ENCODE measurements at regions not wholly inside any gene's neighbourhood (a gene's known extent, or its start where the extent isn't known, plus 50 kb on each side); places are given as distances from the start of the nearest gene placed in this dataset.

DNA sequence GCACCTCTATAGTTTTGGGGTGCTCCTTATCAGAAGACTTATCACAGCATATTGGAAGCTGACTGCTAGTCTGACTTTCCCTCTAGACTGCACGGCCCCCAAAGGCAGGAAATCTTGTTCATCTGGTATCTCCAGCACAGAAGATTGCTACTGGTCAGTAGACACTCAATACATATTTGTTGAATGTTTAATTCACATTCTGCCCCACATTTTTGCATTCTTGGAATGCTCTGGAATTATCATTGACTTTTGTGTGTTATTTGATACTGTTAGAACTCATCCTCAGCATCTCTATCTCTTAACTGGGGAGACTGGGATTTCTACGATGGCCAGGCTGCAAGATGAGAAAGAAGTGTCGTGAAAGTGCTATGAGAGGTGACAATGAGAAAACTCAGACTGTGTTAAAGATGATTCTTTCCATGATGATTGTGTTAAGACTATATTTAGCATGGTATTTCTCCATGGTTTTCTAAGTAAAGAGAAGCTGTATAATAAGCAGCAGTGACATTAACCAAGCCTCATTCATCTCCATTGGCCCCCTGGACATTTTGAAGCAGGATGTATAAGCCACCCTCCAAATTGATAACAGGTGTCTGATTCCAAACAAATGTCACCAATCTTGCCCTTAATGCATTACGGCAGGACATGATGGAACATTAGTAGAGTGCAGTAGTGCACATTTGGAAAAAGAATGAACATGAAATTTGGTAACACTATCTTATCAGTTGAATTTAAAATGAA is 440.9 kb downstream of the RFC3 start:
- Mint-ChIP-seq H3K27ac (no peak overlapping the region), H3K36me3 (no peaks in the 10 kb centered on the region), H3K9me3 (peaks cover 17% of the 10 kb centered on the region), H3K27me3 (no peaks in the 10 kb centered on the region), H3K4me1 (ENCODE audit: unreplicated experiment) (peaks cover 6% of the 10 kb centered on the region), H3K4me3 (no peak overlapping the region)
- DNase-seq (ENCODE audit: extremely low spot score, unreplicated experiment), result no peak
- TF ChIP-seq, protein P1, sequence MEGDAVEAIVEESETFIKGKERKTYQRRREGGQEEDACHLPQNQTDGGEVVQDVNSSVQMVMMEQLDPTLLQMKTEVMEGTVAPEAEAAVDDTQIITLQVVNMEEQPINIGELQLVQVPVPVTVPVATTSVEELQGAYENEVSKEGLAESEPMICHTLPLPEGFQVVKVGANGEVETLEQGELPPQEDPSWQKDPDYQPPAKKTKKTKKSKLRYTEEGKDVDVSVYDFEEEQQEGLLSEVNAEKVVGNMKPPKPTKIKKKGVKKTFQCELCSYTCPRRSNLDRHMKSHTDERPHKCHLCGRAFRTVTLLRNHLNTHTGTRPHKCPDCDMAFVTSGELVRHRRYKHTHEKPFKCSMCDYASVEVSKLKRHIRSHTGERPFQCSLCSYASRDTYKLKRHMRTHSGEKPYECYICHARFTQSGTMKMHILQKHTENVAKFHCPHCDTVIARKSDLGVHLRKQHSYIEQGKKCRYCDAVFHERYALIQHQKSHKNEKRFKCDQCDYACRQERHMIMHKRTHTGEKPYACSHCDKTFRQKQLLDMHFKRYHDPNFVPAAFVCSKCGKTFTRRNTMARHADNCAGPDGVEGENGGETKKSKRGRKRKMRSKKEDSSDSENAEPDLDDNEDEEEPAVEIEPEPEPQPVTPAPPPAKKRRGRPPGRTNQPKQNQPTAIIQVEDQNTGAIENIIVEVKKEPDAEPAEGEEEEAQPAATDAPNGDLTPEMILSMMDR (conservative IDR thresholded peaks at IDR 0.05), result no peak

GRCh38 chr13:34263681-34264080 is 445.7 kb downstream of the RFC3 start:
- TF ChIP-seq, protein P1 (conservative IDR thresholded peaks at IDR 0.05), result no peak
- DNase-seq (ENCODE audit: extremely low spot score, unreplicated experiment), result no peak
- H3K27me3 Mint-ChIP-seq, result no peaks in the 10 kb centered on the region
- H3K27ac Mint-ChIP-seq, result no peak overlapping the region
- H3K4me1 Mint-ChIP-seq (ENCODE audit: unreplicated experiment), result peaks cover 2% of the 10 kb centered on the region
- H3K9me3 Mint-ChIP-seq, result peaks cover 1% of the 10 kb centered on the region
- no peak overlapping the region for H3K4me3 Mint-ChIP-seq
- H3K36me3 Mint-ChIP-seq, result no peaks in the 10 kb centered on the region

DNA sequence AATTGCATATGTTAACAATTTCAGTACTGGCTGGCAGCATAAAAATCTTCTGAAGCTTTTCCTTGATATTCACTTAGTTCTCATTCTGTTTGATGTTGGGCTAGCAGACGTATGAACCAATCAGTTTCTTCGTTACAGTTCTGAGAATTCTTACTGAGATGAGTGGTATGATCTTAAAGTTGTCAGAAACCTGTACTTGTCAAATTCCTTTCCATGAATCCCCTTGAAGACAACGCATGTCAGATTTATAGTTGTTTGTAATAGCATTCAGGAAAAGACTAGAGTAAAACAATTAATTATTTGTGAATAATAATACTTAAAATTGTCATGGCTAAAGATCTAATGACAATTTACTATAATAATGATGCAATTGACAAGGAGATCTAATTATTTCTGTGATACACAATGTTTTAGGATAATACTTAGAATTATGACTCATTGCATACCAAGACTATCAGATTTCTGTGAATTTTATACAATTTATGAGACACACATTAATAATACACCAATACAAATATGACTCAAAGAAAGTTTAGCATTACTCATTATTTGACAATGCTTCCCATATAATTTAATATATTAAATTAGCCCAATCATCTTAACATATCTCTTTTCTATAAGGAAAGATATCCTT is 447.2 kb downstream of the RFC3 start:
- Mint-ChIP-seq H3K27me3 (no peaks in the 10 kb centered on the region), H3K9me3 (no peaks in the 10 kb centered on the region), H3K4me1 (ENCODE audit: unreplicated experiment) (no peaks in the 10 kb centered on the region), H3K4me3 (no peak overlapping the region), H3K27ac (no peak overlapping the region), H3K36me3 (no peaks in the 10 kb centered on the region)
- TF ChIP-seq, protein P1 (conservative IDR thresholded peaks at IDR 0.05), result no peak
- DNase-seq (ENCODE audit: extremely low spot score, unreplicated experiment), result no peak

GRCh38 chr13:34276764-34277163 is 458.8 kb downstream of the RFC3 start:
- H3K27me3 Mint-ChIP-seq, result no peaks in the 10 kb centered on the region
- no peak overlapping the region for H3K27ac Mint-ChIP-seq
- H3K4me3 Mint-ChIP-seq, result no peak overlapping the region
- no peaks in the 10 kb centered on the region for H3K36me3 Mint-ChIP-seq
- TF ChIP-seq, protein P1 (conservative IDR thresholded peaks at IDR 0.05), result no peak
- no peaks in the 10 kb centered on the region for H3K9me3 Mint-ChIP-seq
- DNase-seq (ENCODE audit: extremely low spot score, unreplicated experiment), result no peak
- H3K4me1 Mint-ChIP-seq (ENCODE audit: unreplicated experiment), result no peaks in the 10 kb centered on the region

GRCh38 chr13:34277936-34278335 is 460.0 kb downstream of the RFC3 start:
- Mint-ChIP-seq H3K36me3 (no peaks in the 10 kb centered on the region), H3K27me3 (no peaks in the 10 kb centered on the region), H3K4me3 (no peak overlapping the region), H3K27ac (no peak overlapping the region), H3K9me3 (no peaks in the 10 kb centered on the region), H3K4me1 (ENCODE audit: unreplicated experiment) (no peaks in the 10 kb centered on the region)
- DNase-seq (ENCODE audit: extremely low spot score, unreplicated experiment), result no peak
- TF ChIP-seq, protein P1 (conservative IDR thresholded peaks at IDR 0.05), result no peak
